Spleen (tissue), 11 donors: ENCODE measurements at regions not wholly inside any gene's neighbourhood (a gene's known extent, or its start where the extent isn't known, plus 50 kb on each side); places are given as distances from the start of the nearest gene placed in this dataset.

Experiments used
- DNase-seq: peaks from one replicate; pipeline ENCODE4 v3.0.0-alpha.2; 2020
- H3K27ac ChIP-seq, 8 donors: fragments of 200-600 bp; sonication (generic) in 7 of 8; 1 replicate in 4 of 8; 2 replicates in 4 of 8; pipeline versions ENCODE4 v1.5.0 to v1.8.0; 2016 to 2021; ENCODE audit warnings: inconsistent platforms in 4 of 8, mild to moderate bottlenecking in 4 of 8, moderate library complexity in 1 of 8
- H3K27me3 ChIP-seq, 7 donors: fragments of 200-600 bp; sonication (generic) in 6 of 7; replicated peaks in 1 of 7; 1 replicate in 4 of 7; 2 replicates in 3 of 7; pipeline versions ENCODE4 v1.5.0 to v1.8.0; 2016 to 2021; ENCODE audit warnings: inconsistent platforms in 3 of 7, mild to moderate bottlenecking in 1 of 7
- H3K36me3 ChIP-seq, 6 donors: fragments of 200-600 bp; sonication (generic) in 5 of 6; 1 replicate in 4 of 6; 2 replicates in 2 of 6; pipeline versions ENCODE4 v1.5.0 to v1.8.0; 2016 to 2021; ENCODE audit warnings: inconsistent platforms in 2 of 6
- H3K4me1 ChIP-seq, 6 donors: fragments of 200-600 bp; sonication (generic) in 5 of 6; 1 replicate in 3 of 6; 2 replicates in 3 of 6; pipeline versions ENCODE4 v1.5.0 to v1.8.0; 2016 to 2021; ENCODE audit warnings: inconsistent platforms in 3 of 6
- H3K4me3 ChIP-seq, 8 donors: fragments of 200-600 bp; sonication (generic) in 7 of 8; 1 replicate in 4 of 8; 2 replicates in 4 of 8; pipeline versions ENCODE4 v1.5.0 to v1.8.0; 2016 to 2021; ENCODE audit warnings: inconsistent platforms in 4 of 8, mild to moderate bottlenecking in 4 of 8, moderate library complexity in 2 of 8
- H3K9me3 ChIP-seq, 8 donors: fragments of 200-600 bp; sonication (generic) in 7 of 8; 1 replicate in 4 of 8; 2 replicates in 4 of 8; pipeline versions ENCODE4 v1.5.0 to v1.8.0; 2016 to 2021; ENCODE audit warnings: inconsistent platforms in 4 of 8
- POLR2A ChIP-seq, 3 donors: fragments of 450-650 bp; IDR thresholded peaks; one replicate each; pipeline ENCODE4 v1.5.1; 2017; ENCODE audit warnings: antibody characterized with exemption in 3 of 3, mild to moderate bottlenecking in 1 of 3
- POLR2AphosphoS5 ChIP-seq, 3 donors: sonication (generic); formaldehyde crosslinking; IDR thresholded peaks; one replicate each; pipeline ENCODE4 v1.5.1; 2017; ENCODE audit warnings: antibody characterized with exemption in 3 of 3
- WGBS, 5 donors: extraction: QIAGEN DNeasy Blood & Tissue Kit in 3 of 5; methylation state at CpG; one replicate each; pipeline versions ENCODE4 v1.1.5 to v1.1.7; 2013 to 2018; 5-methylcytosine and 5-hydroxymethylcytosine counted together
- intact Hi-C: fragments of 100-400 bp; cut with DNase I; formaldehyde crosslinking; loops from one replicate; pipeline ENCODE4 v1.15.0; 2023; ENCODE audit warnings: low total_unique reads
- TF ChIP-seq, protein P1 (sequence below), 11 experiments: fragments of 200-600 bp in 7 of 11; fragments of 450-650 bp in 4 of 11; sonication (generic) in 4 of 11; IDR thresholded peaks in 8 of 11; conservative IDR thresholded peaks in 3 of 11; 1 replicate in 7 of 11; 2 replicates in 4 of 11; pipeline versions ENCODE4 v1.4.0 to v1.8.0; 2016 to 2021; ENCODE audit warnings: antibody characterized with exemption in 11 of 11, inconsistent platforms in 4 of 11, mild to moderate bottlenecking in 1 of 11
- donor health status: healthy with polysubstance abuse.
- donor health status: DM: no; HTN: no; CAD: no; lungs with moderate emphysema.
- donor health status: DM: no; HTN: no; CAD: no.
- donor health status: Bipolar disorder and iron deficiency.
- donor health status: healthy.
- donor health status: DM: no; HTN: no; CAD: no.
- donor health status: DM: yes; HTN: yes; CAD: no.

DNA sequence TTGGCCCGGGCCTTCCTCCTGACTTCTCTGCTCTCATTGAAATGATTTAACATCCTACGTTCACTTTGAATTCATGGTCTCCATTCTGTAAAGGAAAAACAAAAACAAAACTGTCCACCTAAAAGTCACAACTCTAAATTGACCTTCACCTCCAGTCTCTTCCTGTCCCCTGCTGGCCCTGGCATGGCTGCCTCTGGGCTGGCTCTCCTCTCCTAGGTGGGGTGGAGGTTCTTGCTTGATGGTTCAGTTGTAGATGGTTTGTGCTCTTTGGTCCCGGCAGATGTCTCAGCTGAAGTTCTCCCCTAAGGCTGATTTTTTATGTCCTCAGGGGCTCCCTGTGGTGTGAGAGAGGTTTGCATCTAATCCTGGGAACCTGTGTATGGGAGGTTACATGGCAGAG, 121.1 kb downstream of the ACKR3 start:
- DNase-seq: no peak
- 84 to 93% (median 84%) methylated on average over 3 of the region's 3 CpGs for WGBS, 5 donors
- Histone ChIP-seq H3K4me3 (no peak overlapping the region), H3K27ac (no peak overlapping the region), H3K27me3 (peaks cover 0 to 16% (median 0%) of the 10 kb centered on the region in 7 donors), H3K36me3 (no peaks in the 10 kb centered on the region), H3K4me1 (peaks cover 0 to 23% (median 0%) of the 10 kb centered on the region in 6 donors), H3K9me3 (no peaks in the 10 kb centered on the region)
- intact Hi-C loops: no loop called here
- TF ChIP-seq POLR2AphosphoS5 (IDR thresholded peaks at IDR 0.05) (no peak), POLR2A (IDR thresholded peaks at IDR 0.05) (no peak)
- TF ChIP-seq, protein P1, sequence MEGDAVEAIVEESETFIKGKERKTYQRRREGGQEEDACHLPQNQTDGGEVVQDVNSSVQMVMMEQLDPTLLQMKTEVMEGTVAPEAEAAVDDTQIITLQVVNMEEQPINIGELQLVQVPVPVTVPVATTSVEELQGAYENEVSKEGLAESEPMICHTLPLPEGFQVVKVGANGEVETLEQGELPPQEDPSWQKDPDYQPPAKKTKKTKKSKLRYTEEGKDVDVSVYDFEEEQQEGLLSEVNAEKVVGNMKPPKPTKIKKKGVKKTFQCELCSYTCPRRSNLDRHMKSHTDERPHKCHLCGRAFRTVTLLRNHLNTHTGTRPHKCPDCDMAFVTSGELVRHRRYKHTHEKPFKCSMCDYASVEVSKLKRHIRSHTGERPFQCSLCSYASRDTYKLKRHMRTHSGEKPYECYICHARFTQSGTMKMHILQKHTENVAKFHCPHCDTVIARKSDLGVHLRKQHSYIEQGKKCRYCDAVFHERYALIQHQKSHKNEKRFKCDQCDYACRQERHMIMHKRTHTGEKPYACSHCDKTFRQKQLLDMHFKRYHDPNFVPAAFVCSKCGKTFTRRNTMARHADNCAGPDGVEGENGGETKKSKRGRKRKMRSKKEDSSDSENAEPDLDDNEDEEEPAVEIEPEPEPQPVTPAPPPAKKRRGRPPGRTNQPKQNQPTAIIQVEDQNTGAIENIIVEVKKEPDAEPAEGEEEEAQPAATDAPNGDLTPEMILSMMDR (IDR thresholded peaks at IDR 0.05 in 8 of 11, conservative IDR thresholded peaks at IDR 0.05 in 3 of 11): no peak

DNA sequence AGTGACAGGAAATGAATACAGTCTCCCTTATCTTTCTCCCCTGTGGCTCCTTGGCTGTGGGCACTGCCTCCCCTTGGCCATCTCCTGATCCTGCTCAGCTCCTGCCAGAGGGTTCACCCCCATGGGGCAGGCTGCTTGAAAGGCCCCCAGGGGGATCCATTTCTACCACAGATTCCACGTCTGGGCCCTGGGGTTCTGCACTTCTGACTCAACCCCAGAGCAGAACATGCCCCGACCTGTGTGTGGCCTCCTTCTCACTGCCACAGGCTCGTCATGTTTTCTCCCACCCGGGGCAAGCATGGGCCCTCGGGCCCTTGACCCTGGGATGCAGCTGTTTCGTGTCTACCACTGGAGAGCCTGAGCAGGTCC, 122.2 kb downstream of the ACKR3 start:
- Histone ChIP-seq H3K27me3 (peaks cover 0 to 16% (median 0%) of the 10 kb centered on the region in 7 donors), H3K36me3 (no peaks in the 10 kb centered on the region), H3K4me1 (peaks cover 0 to 22% (median 0%) of the 10 kb centered on the region in 6 donors), H3K9me3 (no peaks in the 10 kb centered on the region), H3K27ac (no peak overlapping the region), H3K4me3 (no peak overlapping the region)
- TF ChIP-seq POLR2A (IDR thresholded peaks at IDR 0.05) (no peak), POLR2AphosphoS5 (IDR thresholded peaks at IDR 0.05) (no peak)
- TF ChIP-seq, protein P1 (IDR thresholded peaks at IDR 0.05 in 8 of 11, conservative IDR thresholded peaks at IDR 0.05 in 3 of 11): no peak
- DNase-seq: no peak
- WGBS, 5 donors: 52 to 85% (median 65%) methylated on average over 6 of the region's 6 CpGs
- intact Hi-C loops: no loop called here

- H3K4me1 ChIP-seq: peaks cover 0 to 10% (median 0%) of the 10 kb centered on the region in 6 donors
- DNase-seq: no peak
- 84 to 95% (median 87%) methylated on average over 7 of the region's 7 CpGs for WGBS, 5 donors
Observed at GRCh38 chr2:236692937-236693336, 123.3 kb downstream of the ACKR3 start.

GRCh38 chr2:236693531-236693930, 123.9 kb downstream of the ACKR3 start:
- Histone ChIP-seq H3K27me3 (peaks cover 0 to 16% (median 0%) of the 10 kb centered on the region in 7 donors), H3K4me3 (no peak overlapping the region), H3K4me1 (peaks cover 0 to 8% (median 0%) of the 10 kb centered on the region in 6 donors), H3K9me3 (no peaks in the 10 kb centered on the region), H3K36me3 (no peaks in the 10 kb centered on the region), H3K27ac (no peak overlapping the region)
- WGBS, 5 donors: 81 to 98% (median 91%) methylated on average over 4 of the region's 4 CpGs
- TF ChIP-seq POLR2AphosphoS5 (IDR thresholded peaks at IDR 0.05) (no peak), POLR2A (IDR thresholded peaks at IDR 0.05) (no peak)
- TF ChIP-seq, protein P1 (IDR thresholded peaks at IDR 0.05 in 8 of 11, conservative IDR thresholded peaks at IDR 0.05 in 3 of 11): no peak
- DNase-seq: no peak
- intact Hi-C loops: no loop called here

More at GRCh38 chr2:236692937-236693336, 123.3 kb downstream of the ACKR3 start:
- Histone ChIP-seq H3K36me3 (no peaks in the 10 kb centered on the region), H3K27me3 (peaks cover 0 to 16% (median 0%) of the 10 kb centered on the region in 7 donors), H3K27ac (no peak overlapping the region), H3K9me3 (no peaks in the 10 kb centered on the region), H3K4me3 (no peak overlapping the region)
- intact Hi-C loops: no loop called here
- TF ChIP-seq POLR2AphosphoS5 (IDR thresholded peaks at IDR 0.05) (no peak), POLR2A (IDR thresholded peaks at IDR 0.05) (no peak)
- TF ChIP-seq, protein P1 (IDR thresholded peaks at IDR 0.05 in 8 of 11, conservative IDR thresholded peaks at IDR 0.05 in 3 of 11): no peak
